H9 (cell line): ENCODE measurements at regions not wholly inside any gene's neighbourhood (a gene's known extent, or its start where the extent isn't known, plus 50 kb on each side); places are given as distances from the start of the nearest gene placed in this dataset.

ENCODE experiments used
- DNase-seq: peaks from one replicate; pipeline ENCODE4 v3.0.0-alpha.2; 2017
- H2AFZ ChIP-seq: one replicate; pipeline ENCODE4 v1.6.1; 2013; ENCODE audit warnings: mild to moderate bottlenecking, low read length, control low read depth, moderate library complexity
- H2AK5ac ChIP-seq: 2 replicates; pipeline ENCODE4 v1.6.1; 2013; ENCODE audit warnings: low read length, control low read depth, mixed read lengths; ENCODE audit not compliant: insufficient read length
- H2BK120ac ChIP-seq: one replicate; pipeline ENCODE4 v1.6.1; 2013; ENCODE audit warnings: low read depth, mild to moderate bottlenecking, low read length, control low read depth, inconsistent platforms; ENCODE audit not compliant: poor library complexity, severe bottlenecking
- H2BK12ac ChIP-seq: 2 replicates; pipeline ENCODE4 v1.6.1; 2013; ENCODE audit warnings: low read length, control low read depth, mixed read lengths, low read depth; ENCODE audit not compliant: insufficient read length
- H2BK15ac ChIP-seq: 2 replicates; pipeline ENCODE4 v1.6.1; 2013; ENCODE audit warnings: low read depth, low read length, control low read depth
- H2BK20ac ChIP-seq: one replicate; pipeline ENCODE4 v1.6.1; 2013; ENCODE audit warnings: low read depth, mild to moderate bottlenecking, low read length, control low read depth, inconsistent platforms; ENCODE audit not compliant: poor library complexity, severe bottlenecking
- H2BK5ac ChIP-seq: 2 replicates; pipeline ENCODE4 v1.6.1; 2013; ENCODE audit warnings: low read length, control low read depth, mixed read lengths; ENCODE audit not compliant: insufficient read length
- H3K14ac ChIP-seq: 2 replicates; pipeline ENCODE4 v1.6.1; 2013; ENCODE audit warnings: low read length, control low read depth; ENCODE audit not compliant: insufficient read depth
- H3K18ac ChIP-seq: 2 replicates; pipeline ENCODE4 v1.6.1; 2013; ENCODE audit warnings: low read depth, mild to moderate bottlenecking, mixed read lengths, low read length, control low read depth; ENCODE audit not compliant: insufficient read length
- H3K23ac ChIP-seq: 2 replicates; pipeline ENCODE4 v1.6.1; 2013; ENCODE audit warnings: low read length, control low read depth, mixed read lengths, low read depth; ENCODE audit not compliant: insufficient read length
- H3K23me2 ChIP-seq: 2 replicates; pipeline ENCODE4 v1.6.1; 2013; ENCODE audit warnings: low read depth, mild to moderate bottlenecking, mixed read lengths, low read length, control low read depth; ENCODE audit not compliant: insufficient read length, poor library complexity, severe bottlenecking
- H3K27ac ChIP-seq: 2 replicates; pipeline ENCODE4 v1.5.1; 2013; ENCODE audit warnings: low read length, control low read depth, mixed read lengths, low read depth; ENCODE audit not compliant: insufficient read length
- H3K27me3 ChIP-seq: 2 replicates; pipeline ENCODE4 v1.6.1; 2013; ENCODE audit warnings: low read length, control low read depth, inconsistent platforms; ENCODE audit not compliant: insufficient read depth
- H3K4ac ChIP-seq: 2 replicates; pipeline ENCODE4 v1.6.1; 2013; ENCODE audit warnings: low read depth, mild to moderate bottlenecking, control low read depth, inconsistent platforms, low read length, moderate library complexity
- H3K4me1 ChIP-seq: 2 replicates; pipeline ENCODE4 v1.6.1; 2013; ENCODE audit warnings: low read length, control low read depth, inconsistent platforms; ENCODE audit not compliant: insufficient read depth
- H3K4me2 ChIP-seq: 2 replicates; pipeline ENCODE4 v1.6.1; 2013; ENCODE audit warnings: low read length, control low read depth, mixed read lengths; ENCODE audit not compliant: insufficient read length, insufficient read depth
- H3K56ac ChIP-seq: 2 replicates; pipeline ENCODE4 v1.6.1; 2013; ENCODE audit warnings: low read depth, mild to moderate bottlenecking, mixed read lengths, low read length, control low read depth; ENCODE audit not compliant: insufficient read length
- H3K79me1 ChIP-seq: 2 replicates; pipeline ENCODE4 v1.6.1; 2013; ENCODE audit warnings: low read depth, mild to moderate bottlenecking, moderate library complexity, low read length, control low read depth, inconsistent platforms; ENCODE audit not compliant: insufficient read depth, poor library complexity, severe bottlenecking
- H3K79me2 ChIP-seq: 2 replicates; pipeline ENCODE4 v1.6.1; 2013; ENCODE audit warnings: low read length, control low read depth, inconsistent platforms; ENCODE audit not compliant: insufficient read depth
- H3K9ac ChIP-seq: 2 replicates; pipeline ENCODE4 v1.6.1; 2013; ENCODE audit warnings: low read length, control low read depth, mixed read lengths; ENCODE audit not compliant: insufficient read length; ENCODE audit errors: extremely low read depth
- H3K9me3 ChIP-seq: one replicate; pipeline ENCODE4 v1.6.1; 2013; ENCODE audit warnings: low read depth, low read length, inconsistent platforms; ENCODE audit not compliant: control insufficient read depth
- H3T11ph ChIP-seq: one replicate; pipeline ENCODE4 v1.6.1; 2013; ENCODE audit warnings: mild to moderate bottlenecking, low read length, control low read depth, inconsistent platforms
- H4K20me1 ChIP-seq: one replicate; pipeline ENCODE4 v1.6.1; 2013; ENCODE audit not compliant: control insufficient read depth, insufficient read length, insufficient read depth
- H4K5ac ChIP-seq: 2 replicates; pipeline ENCODE4 v1.6.1; 2013; ENCODE audit warnings: low read depth, mild to moderate bottlenecking, mixed read lengths, low read length, control low read depth; ENCODE audit not compliant: insufficient read length
- H4K8ac ChIP-seq: replicated peaks from 2 replicates; pipeline ENCODE4 v1.6.1; 2013; ENCODE audit warnings: low read length, control low read depth, mixed read lengths, low read depth; ENCODE audit not compliant: insufficient read length
- H4K91ac ChIP-seq: 2 replicates; pipeline ENCODE4 v1.6.1; 2013; ENCODE audit warnings: low read depth, mild to moderate bottlenecking, moderate library complexity, mixed read lengths, low read length, control low read depth; ENCODE audit not compliant: insufficient read length
- H3K27ac Mint-ChIP-seq, 3 experiments: 2 replicates in 2 of 3; 3 replicates in 1 of 3; pipeline ENCODE4 v1.8.0; 2020 to 2021; ENCODE audit warnings: mixed read lengths in 3 of 3, mild to moderate bottlenecking in 1 of 3, moderate library complexity in 1 of 3
- H3K27me3 Mint-ChIP-seq: 2 replicates; pipeline ENCODE4 v1.8.0; 2021; ENCODE audit warnings: low read depth, mild to moderate bottlenecking, moderate library complexity, mixed read lengths
- H3K36me3 Mint-ChIP-seq, 3 experiments: 2 replicates in 2 of 3; 3 replicates in 1 of 3; pipeline ENCODE4 v1.8.0; 2020 to 2021; ENCODE audit warnings: low read depth in 3 of 3, mixed read lengths in 3 of 3; ENCODE audit not compliant: insufficient read depth in 1 of 3
- H3K4me1 Mint-ChIP-seq, 2 experiments: 2 replicates each; pipeline ENCODE4 v1.8.0; 2020; ENCODE audit warnings: mixed read lengths in 2 of 2
- H3K4me3 Mint-ChIP-seq, 2 experiments: 2 replicates in 1 of 2; 3 replicates in 1 of 2; pipeline ENCODE4 v1.8.0; 2020 to 2021; ENCODE audit warnings: mild to moderate bottlenecking in 2 of 2, mixed read lengths in 2 of 2, moderate library complexity in 1 of 2
- H3K9me3 Mint-ChIP-seq, 2 experiments: 2 replicates in 1 of 2; 3 replicates in 1 of 2; pipeline ENCODE4 v1.8.0; 2020; ENCODE audit warnings: mild to moderate bottlenecking in 2 of 2, mixed read lengths in 2 of 2, moderate library complexity in 1 of 2
- CTCF ChIP-seq: fragments of 200-600 bp; sonication (generic); conservative IDR thresholded peaks from 3 replicates; pipeline ENCODE4 v1.8.0; 2021; ENCODE audit warnings: antibody characterized with exemption, mild to moderate bottlenecking
- WGBS: extraction: QIAGEN DNeasy Blood & Tissue Kit; methylation state at CpG from one replicate; pipeline ENCODE4 v1.1.7; 2013; ENCODE audit warnings: missing lambda C conversion rate, low lambda C conversion rate, mixed read lengths; ENCODE audit not compliant: insufficient read length; ENCODE audit errors: extremely low coverage; 5-methylcytosine and 5-hydroxymethylcytosine counted together

GRCh38 chr7:81167934-81168333, 249.1 kb upstream of the SEMA3C start:
- Histone ChIP-seq H3K4me2 (no peak overlapping the region), H3K27me3 (no peaks in the 10 kb centered on the region), H3K9ac (no peak overlapping the region), H4K5ac (no peak overlapping the region), H4K20me1 (no peaks in the 10 kb centered on the region), H3K4ac (no peak overlapping the region), H2BK15ac (no peak overlapping the region), H4K91ac (no peak overlapping the region), H3T11ph (no peak overlapping the region), H4K8ac (no peak overlapping the region), H2AK5ac (no peak overlapping the region), H3K27ac (no peak overlapping the region), H3K4me1 (no peaks in the 10 kb centered on the region), H3K79me2 (no peaks in the 10 kb centered on the region), H3K56ac (no peak overlapping the region), H2BK20ac (no peak overlapping the region), H3K14ac (no peak overlapping the region), H2AFZ (no peak overlapping the region), H2BK5ac (no peak overlapping the region), H3K18ac (no peak overlapping the region), H3K9me3 (no peaks in the 10 kb centered on the region), H2BK120ac (no peak overlapping the region), H2BK12ac (no peak overlapping the region), H3K79me1 (no peaks in the 10 kb centered on the region), H3K23me2 (no peaks in the 10 kb centered on the region), H3K23ac (no peak overlapping the region)
- TF ChIP-seq CTCF: no peak
- no CpG with 5 or more reads among the region's 1 CpG for WGBS
- DNase-seq: no peak
- Mint-ChIP-seq H3K27me3 (no peaks in the 10 kb centered on the region), H3K27ac (no peak overlapping the region), H3K9me3 (no peaks in the 10 kb centered on the region; a peak in 1 of 5 replicates), H3K4me3 (no peak overlapping the region), H3K36me3 (no peaks in the 10 kb centered on the region), H3K4me1 (no peaks in the 10 kb centered on the region)
